Hepatocyte (in vitro differentiated cells): ENCODE measurements at regions not wholly inside any gene's neighbourhood (a gene's known extent, or its start where the extent isn't known, plus 50 kb on each side); places are given as distances from the start of the nearest gene placed in this dataset.
"Not testable (repeated sequence)": the region's sequence is repeated elsewhere in the genome, so short reads cannot be mapped to it uniquely, and the experiment has no call there.

ENCODE experiments used
- DNase-seq: peaks from one replicate; pipeline ENCODE4 v3.0.0-alpha.2; 2016; ENCODE audit warnings: low spot score
- H2AFZ ChIP-seq: fragments of 200-600 bp; sonication (generic); 2 replicates; pipeline ENCODE4 v1.6.0; 2016; ENCODE audit warnings: antibody characterized with exemption, mild to moderate bottlenecking
- H3K27ac ChIP-seq: fragments of 200-600 bp; sonication (generic); 2 replicates; pipeline ENCODE4 v1.5.1; 2016; ENCODE audit warnings: mild to moderate bottlenecking
- H3K27me3 ChIP-seq: fragments of 200-600 bp; sonication (generic); 2 replicates; pipeline ENCODE4 v1.6.1; 2016
- H3K36me3 ChIP-seq: fragments of 200-600 bp; sonication (generic); replicated peaks from 2 replicates; pipeline ENCODE4 v1.5.1; 2016; ENCODE audit warnings: low read depth; ENCODE audit not compliant: insufficient read depth
- H3K4me1 ChIP-seq: fragments of 200-600 bp; sonication (generic); 2 replicates; pipeline ENCODE4 v1.5.1; 2016; ENCODE audit warnings: mild to moderate bottlenecking, moderate library complexity; ENCODE audit not compliant: insufficient read depth
- H3K4me2 ChIP-seq: fragments of 200-600 bp; sonication (generic); 2 replicates; pipeline ENCODE4 v1.6.0; 2016
- H3K4me3 ChIP-seq: fragments of 200-600 bp; sonication (generic); 2 replicates; pipeline ENCODE4 v1.5.1; 2016; ENCODE audit warnings: mild to moderate bottlenecking
- H3K79me2 ChIP-seq: fragments of 200-600 bp; sonication (generic); 2 replicates; pipeline ENCODE4 v1.6.0; 2017; ENCODE audit warnings: mild to moderate bottlenecking
- H3K9me2 ChIP-seq: fragments of 200-600 bp; sonication (generic); replicated peaks from 2 replicates; pipeline ENCODE4 v1.6.0; 2017; ENCODE audit warnings: mild to moderate bottlenecking; ENCODE audit not compliant: insufficient read depth
- H3K9me3 ChIP-seq: fragments of 200-600 bp; sonication (generic); 2 replicates; pipeline ENCODE4 v1.5.1; 2016; ENCODE audit warnings: low read depth, mild to moderate bottlenecking
- H4K20me1 ChIP-seq: fragments of 200-600 bp; sonication (generic); 2 replicates; pipeline ENCODE4 v1.6.0; 2016; ENCODE audit warnings: mild to moderate bottlenecking; ENCODE audit not compliant: insufficient read depth, poor library complexity, severe bottlenecking
- EZH2 ChIP-seq: fragments of 200-600 bp; sonication (generic); IDR thresholded peaks from 2 replicates; pipeline ENCODE4 v1.6.1; 2016; ENCODE audit warnings: antibody characterized with exemption, mild to moderate bottlenecking, borderline replicate concordance
- EZH2phosphoT487 ChIP-seq: fragments of 200-600 bp; sonication (generic); IDR thresholded peaks from one replicate; pipeline ENCODE4 v1.6.1; 2018; ENCODE audit warnings: antibody characterized with exemption, mild to moderate bottlenecking, low read depth, moderate library complexity; ENCODE audit not compliant: unreplicated experiment, severe bottlenecking
- WGBS: methylation state at CpG from one replicate; pipeline ENCODE4 v1.1.6; 2016; ENCODE audit warnings: low lambda C conversion rate; ENCODE audit errors: missing lambda C conversion rate; 5-methylcytosine and 5-hydroxymethylcytosine counted together
- TF ChIP-seq, protein P1 (sequence below): fragments of 200-600 bp; sonication (generic); IDR thresholded peaks from 2 replicates; pipeline ENCODE4 v1.5.1; 2016; ENCODE audit warnings: antibody characterized with exemption, mild to moderate bottlenecking; ENCODE audit not compliant: poor library complexity

DNA sequence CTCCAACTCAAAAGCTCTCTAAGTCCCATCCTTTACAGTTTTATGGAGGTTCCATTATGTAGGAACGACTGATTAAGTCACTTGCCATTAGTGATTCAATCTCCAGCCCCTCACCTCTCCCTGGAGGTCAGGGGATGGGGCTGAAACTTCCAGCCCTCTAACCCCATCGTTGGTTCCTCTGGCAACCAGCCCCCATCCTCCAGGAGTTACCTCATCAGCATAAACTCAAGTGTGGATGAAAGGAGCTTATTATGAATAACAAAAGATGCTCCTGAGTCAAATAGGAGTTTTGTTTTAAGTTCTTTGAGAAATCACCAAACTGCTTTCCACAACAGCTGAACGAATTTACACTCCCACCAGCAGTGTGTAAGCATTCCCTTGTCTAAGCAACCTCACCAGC lies 494.3 kb upstream of the AUTS2 start:
- H4K20me1 ChIP-seq = no peaks in the 10 kb centered on the region
- no peaks in the 10 kb centered on the region for H3K79me2 ChIP-seq
- H3K27ac ChIP-seq = no peak overlapping the region
- H3K9me2 ChIP-seq = no peaks in the 10 kb centered on the region
- H3K4me1 ChIP-seq = no peaks in the 10 kb centered on the region
- H3K9me3 ChIP-seq = no peaks in the 10 kb centered on the region
- no peak for DNase-seq
- no peak overlapping the region for H2AFZ ChIP-seq
- no peaks in the 10 kb centered on the region for H3K27me3 ChIP-seq
- 47% methylated on average over 3 of the region's 3 CpGs for WGBS
- H3K4me2 ChIP-seq = no peak overlapping the region
- no peak overlapping the region for H3K4me3 ChIP-seq
- no peaks in the 10 kb centered on the region for H3K36me3 ChIP-seq
- TF ChIP-seq EZH2phosphoT487 (no peak), EZH2 (no peak)
- TF ChIP-seq, protein P1, sequence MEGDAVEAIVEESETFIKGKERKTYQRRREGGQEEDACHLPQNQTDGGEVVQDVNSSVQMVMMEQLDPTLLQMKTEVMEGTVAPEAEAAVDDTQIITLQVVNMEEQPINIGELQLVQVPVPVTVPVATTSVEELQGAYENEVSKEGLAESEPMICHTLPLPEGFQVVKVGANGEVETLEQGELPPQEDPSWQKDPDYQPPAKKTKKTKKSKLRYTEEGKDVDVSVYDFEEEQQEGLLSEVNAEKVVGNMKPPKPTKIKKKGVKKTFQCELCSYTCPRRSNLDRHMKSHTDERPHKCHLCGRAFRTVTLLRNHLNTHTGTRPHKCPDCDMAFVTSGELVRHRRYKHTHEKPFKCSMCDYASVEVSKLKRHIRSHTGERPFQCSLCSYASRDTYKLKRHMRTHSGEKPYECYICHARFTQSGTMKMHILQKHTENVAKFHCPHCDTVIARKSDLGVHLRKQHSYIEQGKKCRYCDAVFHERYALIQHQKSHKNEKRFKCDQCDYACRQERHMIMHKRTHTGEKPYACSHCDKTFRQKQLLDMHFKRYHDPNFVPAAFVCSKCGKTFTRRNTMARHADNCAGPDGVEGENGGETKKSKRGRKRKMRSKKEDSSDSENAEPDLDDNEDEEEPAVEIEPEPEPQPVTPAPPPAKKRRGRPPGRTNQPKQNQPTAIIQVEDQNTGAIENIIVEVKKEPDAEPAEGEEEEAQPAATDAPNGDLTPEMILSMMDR = no peak

DNA sequence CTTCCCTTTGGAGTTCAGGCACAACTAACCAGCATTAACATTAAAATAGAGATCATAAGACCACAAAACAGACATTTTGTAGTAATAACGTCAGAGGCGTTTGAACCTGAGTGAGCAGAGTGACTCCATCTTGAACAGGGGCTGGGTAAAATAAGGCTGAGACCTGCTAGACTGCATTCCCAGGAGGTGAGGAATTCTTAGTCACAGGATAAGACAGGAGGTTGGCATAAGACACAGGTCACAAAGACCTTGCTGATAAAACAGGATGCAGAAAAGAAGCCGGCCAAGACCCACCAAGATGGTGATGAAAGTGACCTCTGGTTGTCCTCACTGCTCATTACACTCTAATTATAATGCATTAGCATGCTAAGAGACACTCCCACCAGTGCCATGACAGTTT lies 493.2 kb upstream of the AUTS2 start:
- no peak overlapping the region for H2AFZ ChIP-seq
- 70% methylated on average over 3 of the region's 3 CpGs for WGBS
- DNase-seq = peak; percentile 19
- H3K79me2 ChIP-seq = no peaks in the 10 kb centered on the region
- no peaks in the 10 kb centered on the region for H3K27me3 ChIP-seq
- H4K20me1 ChIP-seq = no peaks in the 10 kb centered on the region
- H3K9me3 ChIP-seq = no peaks in the 10 kb centered on the region
- H3K36me3 ChIP-seq = no peaks in the 10 kb centered on the region
- TF ChIP-seq EZH2 = no peak
- TF ChIP-seq, protein P1 = no peak
- TF ChIP-seq EZH2phosphoT487 = no peak
- H3K27ac ChIP-seq = no peak overlapping the region
- H3K4me3 ChIP-seq = no peak overlapping the region
- no peaks in the 10 kb centered on the region for H3K9me2 ChIP-seq
- H3K4me2 ChIP-seq = no peak overlapping the region
- no peaks in the 10 kb centered on the region for H3K4me1 ChIP-seq

DNA sequence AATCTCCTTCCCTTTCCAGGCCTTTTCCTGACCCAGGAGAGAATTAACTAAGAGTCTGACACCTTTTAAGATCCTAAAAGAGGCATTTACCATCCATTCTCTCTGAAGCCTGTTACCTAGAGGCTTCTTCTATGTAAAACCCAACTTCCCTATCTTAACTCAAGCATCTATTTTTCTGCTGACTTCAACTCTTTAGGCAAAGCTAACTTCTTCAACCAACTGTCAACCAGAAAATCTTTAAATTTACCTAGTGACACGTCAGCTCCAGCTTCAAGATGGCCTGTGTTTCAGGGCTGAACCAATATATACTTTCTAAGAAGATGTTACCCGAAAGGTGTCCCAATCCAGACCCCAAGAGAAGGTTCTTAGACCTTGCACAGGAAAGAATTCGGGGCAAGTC lies 492.3 kb upstream of the AUTS2 start:
- H4K20me1 ChIP-seq = no peaks in the 10 kb centered on the region
- no peaks in the 10 kb centered on the region for H3K4me1 ChIP-seq
- no peaks in the 10 kb centered on the region for H3K27me3 ChIP-seq
- no peak for DNase-seq
- H3K27ac ChIP-seq = no peak overlapping the region
- no peaks in the 10 kb centered on the region for H3K9me2 ChIP-seq
- no peak for TF ChIP-seq EZH2
- TF ChIP-seq, protein P1 = no peak
- TF ChIP-seq EZH2phosphoT487 = no peak
- no peaks in the 10 kb centered on the region for H3K79me2 ChIP-seq
- no peaks in the 10 kb centered on the region for H3K36me3 ChIP-seq
- WGBS = 90% methylated on average over 3 of the region's 3 CpGs
- H3K9me3 ChIP-seq = no peaks in the 10 kb centered on the region
- no peak overlapping the region for H3K4me2 ChIP-seq
- no peak overlapping the region for H2AFZ ChIP-seq
- H3K4me3 ChIP-seq = no peak overlapping the region

DNA sequence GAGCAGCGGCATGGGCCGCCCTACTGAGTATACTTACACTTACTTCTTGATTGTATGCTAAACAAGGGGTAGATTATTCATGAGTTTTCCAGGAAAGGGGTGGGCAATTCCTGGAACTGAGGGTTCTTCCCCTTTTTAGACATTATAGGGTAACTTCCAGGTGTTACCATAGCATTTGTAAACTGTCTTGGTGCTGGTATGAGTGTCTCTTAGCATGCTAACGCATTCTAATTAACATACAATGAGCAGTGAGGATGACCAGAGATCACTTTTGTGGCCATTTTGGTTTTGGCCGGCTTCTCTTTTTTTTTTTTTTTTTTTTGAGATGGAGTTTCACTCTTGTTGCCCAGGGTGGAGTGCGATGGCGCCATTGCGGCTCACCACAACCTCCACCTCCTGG lies 491.8 kb upstream of the AUTS2 start:
- not testable (repeated sequence) for H3K9me2 ChIP-seq, H3K4me2 ChIP-seq, H3K4me1 ChIP-seq, H2AFZ ChIP-seq, H3K4me3 ChIP-seq, H3K9me3 ChIP-seq, H3K27me3 ChIP-seq, H4K20me1 ChIP-seq, H3K36me3 ChIP-seq, DNase-seq, H3K27ac ChIP-seq, H3K79me2 ChIP-seq
- WGBS = 98% methylated on average over 7 of the region's 7 CpGs

DNA sequence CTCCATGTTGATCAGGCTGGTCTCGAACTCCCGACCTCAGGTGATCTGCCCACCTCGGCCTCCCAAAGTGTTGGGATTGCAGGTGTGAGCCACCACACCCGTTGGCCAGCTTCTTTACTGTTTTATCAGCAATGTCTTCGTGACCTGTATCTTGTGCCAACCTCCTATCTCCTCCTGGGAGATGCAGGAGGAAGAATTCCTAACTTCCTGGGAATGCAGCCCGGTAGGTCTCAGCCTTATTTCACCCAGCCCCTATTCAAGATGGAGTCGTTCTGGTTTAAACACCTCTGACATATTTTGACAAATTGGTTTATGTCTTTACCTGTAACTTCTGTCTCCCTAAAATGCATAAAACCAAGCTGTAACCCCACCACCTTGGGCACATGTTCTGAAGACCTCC lies 491.3 kb upstream of the AUTS2 start:
- WGBS = 94% methylated on average over 7 of the region's 7 CpGs
- H3K27me3 ChIP-seq, H2AFZ ChIP-seq, H3K79me2 ChIP-seq, H3K36me3 ChIP-seq, H3K4me1 ChIP-seq, H3K9me2 ChIP-seq, H3K4me3 ChIP-seq, H4K20me1 ChIP-seq, H3K27ac ChIP-seq, H3K4me2 ChIP-seq, H3K9me3 ChIP-seq, DNase-seq: not testable (repeated sequence)
